Peyer's patch (tissue), 4 donors: ENCODE measurements at regions not wholly inside any gene's neighbourhood (a gene's known extent, or its start where the extent isn't known, plus 50 kb on each side); places are given as distances from the start of the nearest gene placed in this dataset.

Source experiments
- DNase-seq, 3 donors: peaks; one replicate each; pipeline ENCODE4 v3.0.0-alpha.2; 2017 to 2019
- H3K27ac ChIP-seq, 4 donors: fragments of 200-600 bp; sonication (generic); one replicate each; pipeline ENCODE4 v1.5.1; 2016 to 2019
- H3K27me3 ChIP-seq, 2 donors: fragments of 200-600 bp; sonication (generic); one replicate each; pipeline ENCODE4 v1.5.1; 2019
- H3K36me3 ChIP-seq, 3 donors: fragments of 200-600 bp; sonication (generic); one replicate each; pipeline ENCODE4 v1.5.1; 2016 to 2019
- H3K4me1 ChIP-seq, 4 donors: fragments of 200-600 bp; sonication (generic); one replicate each; pipeline ENCODE4 v1.5.1; 2016 to 2019
- H3K4me3 ChIP-seq, 4 donors: fragments of 200-600 bp; sonication (generic); 1 replicate in 3 of 4; 2 replicates in 1 of 4; pipeline ENCODE4 v1.5.1; 2016 to 2019; ENCODE audit warnings: mild to moderate bottlenecking in 1 of 4
- H3K9me3 ChIP-seq, 4 donors: fragments of 200-600 bp; sonication (generic); one replicate each; pipeline ENCODE4 v1.5.1; 2016 to 2019; ENCODE audit warnings: mild to moderate bottlenecking in 1 of 4
- CTCF ChIP-seq, 6 experiments: fragments of 450-650 bp in 4 of 6; fragments of 200-600 bp in 2 of 6; sonication (generic) in 1 of 6; IDR thresholded peaks; one replicate each; pipeline ENCODE4 v1.5.1; 2017 to 2019; ENCODE audit warnings: antibody characterized with exemption in 6 of 6, mild to moderate bottlenecking in 3 of 6, moderate library complexity in 1 of 6
- POLR2A ChIP-seq, 2 donors: fragments of 450-650 bp; IDR thresholded peaks; one replicate each; pipeline ENCODE4 v1.5.1; 2017; ENCODE audit warnings: antibody characterized with exemption in 2 of 2, mild to moderate bottlenecking in 2 of 2, moderate library complexity in 2 of 2

GRCh38 chr13:74280093-74280794 lies 146.0 kb upstream of the KLF12 start:
- Histone ChIP-seq H3K27me3 (no peaks in the 10 kb centered on the region), H3K27ac (no peak overlapping the region), H3K4me3 (no peak overlapping the region), H3K9me3 (no peaks in the 10 kb centered on the region), H3K4me1 (no peaks in the 10 kb centered on the region), H3K36me3 (no peaks in the 10 kb centered on the region)
- no peak for DNase-seq
- TF ChIP-seq CTCF (IDR thresholded peaks at IDR 0.05) = no peak
- no peak for TF ChIP-seq POLR2A (IDR thresholded peaks at IDR 0.05)

GRCh38 chr13:74278901-74279300 lies 144.7 kb upstream of the KLF12 start:
- no peaks in the 10 kb centered on the region for H3K9me3 ChIP-seq
- no peaks in the 10 kb centered on the region for H3K4me1 ChIP-seq
- H3K27ac ChIP-seq = no peak overlapping the region
- no peaks in the 10 kb centered on the region for H3K36me3 ChIP-seq
- H3K27me3 ChIP-seq = no peaks in the 10 kb centered on the region
- no peak for DNase-seq
- H3K4me3 ChIP-seq = no peak overlapping the region
- TF ChIP-seq CTCF (IDR thresholded peaks at IDR 0.05) (no peak), POLR2A (IDR thresholded peaks at IDR 0.05) (no peak)

- H3K27me3 ChIP-seq = no peaks in the 10 kb centered on the region
Observed at GRCh38 chr13:74274916-74275315, 140.7 kb upstream of the KLF12 start.

GRCh38 chr13:74273581-74273980 lies 139.4 kb upstream of the KLF12 start:
- Histone ChIP-seq H3K36me3 (no peaks in the 10 kb centered on the region), H3K4me1 (no peaks in the 10 kb centered on the region), H3K4me3 (no peak overlapping the region), H3K9me3 (no peaks in the 10 kb centered on the region), H3K27me3 (no peaks in the 10 kb centered on the region), H3K27ac (no peak overlapping the region)
- TF ChIP-seq CTCF (IDR thresholded peaks at IDR 0.05) = no peak
- no peak for TF ChIP-seq POLR2A (IDR thresholded peaks at IDR 0.05)
- no peak for DNase-seq

More at GRCh38 chr13:74274916-74275315, 140.7 kb upstream of the KLF12 start:
- DNase-seq = no peak
- H3K27ac ChIP-seq = no peak overlapping the region
- H3K36me3 ChIP-seq = no peaks in the 10 kb centered on the region
- no peak overlapping the region for H3K4me3 ChIP-seq
- no peaks in the 10 kb centered on the region for H3K4me1 ChIP-seq
- no peak for TF ChIP-seq CTCF (IDR thresholded peaks at IDR 0.05)
- no peak for TF ChIP-seq POLR2A (IDR thresholded peaks at IDR 0.05)
- H3K9me3 ChIP-seq = no peaks in the 10 kb centered on the region

- H3K4me1 ChIP-seq = no peaks in the 10 kb centered on the region
- no peaks in the 10 kb centered on the region for H3K27me3 ChIP-seq
- DNase-seq = no peak
- H3K9me3 ChIP-seq = no peaks in the 10 kb centered on the region
- TF ChIP-seq POLR2A (IDR thresholded peaks at IDR 0.05) (no peak), CTCF (IDR thresholded peaks at IDR 0.05) (no peak)
- H3K36me3 ChIP-seq = no peaks in the 10 kb centered on the region
- no peak overlapping the region for H3K4me3 ChIP-seq
- H3K27ac ChIP-seq = no peak overlapping the region
Observed at GRCh38 chr13:74272826-74273225, 138.6 kb upstream of the KLF12 start.

- Histone ChIP-seq H3K27ac (no peak overlapping the region), H3K27me3 (no peaks in the 10 kb centered on the region), H3K9me3 (no peaks in the 10 kb centered on the region), H3K4me1 (no peaks in the 10 kb centered on the region), H3K36me3 (no peaks in the 10 kb centered on the region), H3K4me3 (no peak overlapping the region)
- TF ChIP-seq CTCF (IDR thresholded peaks at IDR 0.05) = no peak
- no peak for TF ChIP-seq POLR2A (IDR thresholded peaks at IDR 0.05)
- no peak for DNase-seq
Observed at GRCh38 chr13:74270018-74270417, 135.8 kb upstream of the KLF12 start.
